Tibial nerve (tissue), 4 donors: ENCODE measurements at regions not wholly inside any gene's neighbourhood (a gene's known extent, or its start where the extent isn't known, plus 50 kb on each side); places are given as distances from the start of the nearest gene placed in this dataset.
"Not testable (repeated sequence)": the region's sequence is repeated elsewhere in the genome, so short reads cannot be mapped to it uniquely, and the experiment has no call there.

Source experiments
- EP300 ChIP-seq, 2 donors: sonication (generic); formaldehyde crosslinking; IDR thresholded peaks; one replicate each; pipeline ENCODE4 v1.6.1; 2017; ENCODE audit warnings: antibody characterized with exemption in 2 of 2, mild to moderate bottlenecking in 1 of 2
- POLR2A ChIP-seq, 2 donors: fragments of 450-650 bp; IDR thresholded peaks; one replicate each; pipeline ENCODE4 v1.6.1; 2017; ENCODE audit warnings: antibody characterized with exemption in 2 of 2, mild to moderate bottlenecking in 2 of 2, moderate library complexity in 2 of 2
- TF ChIP-seq, protein P1 (sequence below), 5 experiments: fragments of 200-600 bp in 3 of 5; fragments of 450-650 bp in 2 of 5; sonication (generic) in 3 of 5; IDR thresholded peaks; one replicate each; pipeline ENCODE4 v1.5.1; 2016 to 2019; ENCODE audit warnings: antibody characterized with exemption in 5 of 5, mild to moderate bottlenecking in 3 of 5, moderate library complexity in 2 of 5

DNA sequence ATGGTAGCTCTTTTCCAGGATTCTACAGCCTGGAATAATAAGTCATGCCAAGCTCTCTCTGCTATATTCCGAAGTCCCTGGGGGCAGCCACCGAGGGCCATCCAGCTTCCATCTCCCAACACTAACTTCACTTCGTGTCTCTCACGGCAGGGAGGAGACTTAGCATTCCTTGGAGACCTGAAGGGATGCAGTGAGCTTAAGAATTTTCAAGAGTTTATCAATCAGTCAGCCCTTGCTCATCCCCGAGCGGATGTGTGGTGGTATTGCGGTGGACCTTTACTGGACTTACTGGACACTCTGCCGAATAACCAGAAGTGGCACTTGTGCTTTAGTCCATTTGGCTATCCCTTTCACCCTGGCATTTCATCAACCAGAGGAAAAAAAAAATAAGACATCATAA, 294.7 kb upstream of the SGCG start:
- TF ChIP-seq, protein P1, sequence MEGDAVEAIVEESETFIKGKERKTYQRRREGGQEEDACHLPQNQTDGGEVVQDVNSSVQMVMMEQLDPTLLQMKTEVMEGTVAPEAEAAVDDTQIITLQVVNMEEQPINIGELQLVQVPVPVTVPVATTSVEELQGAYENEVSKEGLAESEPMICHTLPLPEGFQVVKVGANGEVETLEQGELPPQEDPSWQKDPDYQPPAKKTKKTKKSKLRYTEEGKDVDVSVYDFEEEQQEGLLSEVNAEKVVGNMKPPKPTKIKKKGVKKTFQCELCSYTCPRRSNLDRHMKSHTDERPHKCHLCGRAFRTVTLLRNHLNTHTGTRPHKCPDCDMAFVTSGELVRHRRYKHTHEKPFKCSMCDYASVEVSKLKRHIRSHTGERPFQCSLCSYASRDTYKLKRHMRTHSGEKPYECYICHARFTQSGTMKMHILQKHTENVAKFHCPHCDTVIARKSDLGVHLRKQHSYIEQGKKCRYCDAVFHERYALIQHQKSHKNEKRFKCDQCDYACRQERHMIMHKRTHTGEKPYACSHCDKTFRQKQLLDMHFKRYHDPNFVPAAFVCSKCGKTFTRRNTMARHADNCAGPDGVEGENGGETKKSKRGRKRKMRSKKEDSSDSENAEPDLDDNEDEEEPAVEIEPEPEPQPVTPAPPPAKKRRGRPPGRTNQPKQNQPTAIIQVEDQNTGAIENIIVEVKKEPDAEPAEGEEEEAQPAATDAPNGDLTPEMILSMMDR (IDR thresholded peaks at IDR 0.05) = not testable (repeated sequence)
- TF ChIP-seq POLR2A, EP300 (IDR thresholded peaks at IDR 0.05): not testable (repeated sequence)
